NK-92 treated with Interleukin-12 subunit alpha and Interleukin-12 subunit beta, amount 100 ng/mL, for 24 hours (cell line): ENCODE measurements at regions not wholly inside any gene's neighbourhood (a gene's known extent, or its start where the extent isn't known, plus 50 kb on each side); places are given as distances from the start of the nearest gene placed in this dataset.
"Not testable (repeated sequence)": the region's sequence is repeated elsewhere in the genome, so short reads cannot be mapped to it uniquely, and the experiment has no call there.

Experiments
- DNase-seq: peaks from one replicate; lab custom pipeline; 2025; lab: John Stamatoyannopoulos, UW

GRCh38 chr12:17104801-17105200 is 498.8 kb upstream of the LMO3 start:
- no peak for DNase-seq

GRCh38 chr12:17097674-17098073 is 491.7 kb upstream of the LMO3 start:
- DNase-seq, result no peak

- no peak for DNase-seq
Observed at GRCh38 chr12:17084831-17085230, 478.9 kb upstream of the LMO3 start.

- no peak for DNase-seq
Observed at GRCh38 chr12:17079251-17079909, 473.4 kb upstream of the LMO3 start.

GRCh38 chr12:17077594-17077993 is 471.6 kb upstream of the LMO3 start:
- no peak for DNase-seq

GRCh38 chr12:17076811-17077210 is 470.8 kb upstream of the LMO3 start:
- no peak for DNase-seq

- no peak for DNase-seq
Observed at GRCh38 chr12:17076028-17076744, 470.2 kb upstream of the LMO3 start.

GRCh38 chr12:17064834-17065233 is 458.9 kb upstream of the LMO3 start:
- no peak for DNase-seq

GRCh38 chr12:17062267-17063036 is 456.5 kb upstream of the LMO3 start:
- DNase-seq, result no peak

- DNase-seq, result no peak
Observed at GRCh38 chr12:17060260-17060659, 454.3 kb upstream of the LMO3 start.

- DNase-seq, result no peak
Observed at GRCh38 chr12:17056546-17056945, 450.6 kb upstream of the LMO3 start.

- no peak for DNase-seq
Observed at GRCh38 chr12:17038923-17039322, 433.0 kb upstream of the LMO3 start.

- no peak for DNase-seq
Observed at GRCh38 chr12:17035372-17035771, 429.4 kb upstream of the LMO3 start.

GRCh38 chr12:17030338-17030737 is 424.4 kb upstream of the LMO3 start:
- no peak for DNase-seq

- no peak for DNase-seq
Observed at GRCh38 chr12:17028348-17028747, 422.4 kb upstream of the LMO3 start.

- DNase-seq, result not testable (repeated sequence)
Observed at GRCh38 chr12:17025424-17025823, 419.5 kb upstream of the LMO3 start.

GRCh38 chr12:17020765-17021164 is 414.8 kb upstream of the LMO3 start:
- no peak for DNase-seq

- DNase-seq, result no peak
Observed at GRCh38 chr12:17017402-17017801, 411.4 kb upstream of the LMO3 start.

GRCh38 chr12:17016116-17016864 is 410.3 kb upstream of the LMO3 start:
- DNase-seq, result no peak

- DNase-seq, result no peak
Observed at GRCh38 chr12:17015501-17015900, 409.5 kb upstream of the LMO3 start.

- DNase-seq, result not testable (repeated sequence)
Observed at GRCh38 chr12:17007442-17008040, 401.6 kb upstream of the LMO3 start.

- DNase-seq, result not testable (repeated sequence)
Observed at GRCh38 chr12:16998538-16998937, 392.6 kb upstream of the LMO3 start.
